ENCODE measurements at regions not wholly inside any gene's neighbourhood (a gene's known extent, or its start where the extent isn't known, plus 50 kb on each side); places are given as distances from the start of the nearest gene placed in this dataset.

- no peak for TF ChIP-seq CTCF (IDR thresholded peaks at IDR 0.05; ENCODE audit: insufficient read depth, low read length, poor library complexity, severe bottlenecking)
- no peak for TF ChIP-seq EZH2phosphoT487 (conservative IDR thresholded peaks at IDR 0.05; ENCODE audit: low read length)
These were observed 629.0 kb upstream of the NXPH2 start for GRCh38 chr2:139409212-139409611.
